GM23338 (cell line): ENCODE measurements at regions not wholly inside any gene's neighbourhood (a gene's known extent, or its start where the extent isn't known, plus 50 kb on each side); places are given as distances from the start of the nearest gene placed in this dataset.
A peak's percentile ranks its signal among the peaks of the same experiment; 100 is the strongest.

Experiments used
- ATAC-seq: fragments of 200-7000 bp; cut with Tn5 transposase; 3 replicates; pipeline ENCODE4 v1.9.1; 2020
- DNase-seq: peaks from one replicate; pipeline ENCODE4 v3.0.0-alpha.2; 2015; ENCODE audit warnings: low spot score
- H2AFZ ChIP-seq: fragments of 200-600 bp; sonication (generic); 2 replicates; pipeline ENCODE4 v1.8.0; 2016; ENCODE audit warnings: antibody characterized with exemption, mild to moderate bottlenecking, moderate library complexity
- H3F3A ChIP-seq: fragments of 200-600 bp; sonication (generic); replicated peaks from 2 replicates; pipeline ENCODE4 v1.8.0; 2017; ENCODE audit warnings: antibody characterized with exemption, mixed run types, low read depth
- H3K27ac ChIP-seq: fragments of 200-600 bp; sonication (generic); 2 replicates; pipeline ENCODE4 v1.6.1; 2016; ENCODE audit warnings: low read depth
- H3K27me3 ChIP-seq: fragments of 200-600 bp; sonication (generic); 2 replicates; pipeline ENCODE4 v1.8.0; 2016; ENCODE audit warnings: mild to moderate bottlenecking, mixed run types, moderate library complexity; ENCODE audit not compliant: insufficient read depth
- H3K36me3 ChIP-seq: fragments of 200-600 bp; sonication (generic); 2 replicates; pipeline ENCODE4 v1.8.0; 2016; ENCODE audit warnings: mild to moderate bottlenecking; ENCODE audit not compliant: insufficient read depth
- H3K4me1 ChIP-seq: fragments of 200-600 bp; sonication (generic); 2 replicates; pipeline ENCODE4 v1.8.0; 2016; ENCODE audit warnings: mild to moderate bottlenecking, moderate library complexity; ENCODE audit not compliant: insufficient read depth
- H3K4me2 ChIP-seq: fragments of 200-600 bp; sonication (generic); 2 replicates; pipeline ENCODE4 v1.7.1; 2017; ENCODE audit warnings: mixed run types
- H3K4me3 ChIP-seq: fragments of 200-600 bp; sonication (generic); 2 replicates; pipeline ENCODE4 v1.6.1; 2016; ENCODE audit warnings: mixed run types
- H3K79me2 ChIP-seq: fragments of 200-600 bp; sonication (generic); replicated peaks from 2 replicates; pipeline ENCODE4 v1.8.0; 2017; ENCODE audit warnings: mild to moderate bottlenecking; ENCODE audit not compliant: insufficient read depth
- H3K9me2 ChIP-seq: fragments of 200-600 bp; sonication (generic); 2 replicates; pipeline ENCODE4 v1.8.0; 2017; ENCODE audit not compliant: insufficient read depth
- H4K20me1 ChIP-seq: fragments of 200-600 bp; sonication (generic); replicated peaks from 2 replicates; pipeline ENCODE4 v1.8.0; 2017; ENCODE audit warnings: mild to moderate bottlenecking; ENCODE audit not compliant: insufficient read depth
- H3K27ac Mint-ChIP-seq: 2 replicates; pipeline ENCODE4 v1.8.0; 2020; ENCODE audit warnings: inconsistent platforms, mild to moderate bottlenecking, moderate library complexity, mixed read lengths
- H3K27me3 Mint-ChIP-seq: 3 replicates; pipeline ENCODE4 v1.8.0; 2022; ENCODE audit warnings: low read depth, mild to moderate bottlenecking, moderate library complexity, mixed read lengths, inconsistent platforms; ENCODE audit not compliant: insufficient read depth, poor library complexity
- H3K36me3 Mint-ChIP-seq: 3 replicates; pipeline ENCODE4 v1.8.0; 2021; ENCODE audit warnings: low read depth, mild to moderate bottlenecking, inconsistent platforms, moderate library complexity, mixed read lengths
- H3K4me1 Mint-ChIP-seq: 3 replicates; pipeline ENCODE4 v1.8.0; 2020; ENCODE audit warnings: mild to moderate bottlenecking, inconsistent platforms, mixed read lengths
- H3K4me3 Mint-ChIP-seq: 3 replicates; pipeline ENCODE4 v1.8.0; 2021; ENCODE audit warnings: moderate library complexity, mild to moderate bottlenecking, inconsistent platforms, mixed read lengths
- H3K9me3 Mint-ChIP-seq: 3 replicates; pipeline ENCODE4 v1.8.0; 2020; ENCODE audit warnings: moderate library complexity, mild to moderate bottlenecking, inconsistent platforms, mixed read lengths
- EZH2 ChIP-seq: fragments of 200-600 bp; sonication (generic); IDR thresholded peaks from one replicate; pipeline ENCODE4 v1.8.0; 2017; ENCODE audit warnings: antibody characterized with exemption, mild to moderate bottlenecking, low read depth; ENCODE audit not compliant: unreplicated experiment
- EZH2phosphoT487 ChIP-seq: fragments of 200-600 bp; sonication (generic); IDR thresholded peaks from one replicate; pipeline ENCODE4 v1.8.1; 2018; ENCODE audit warnings: antibody characterized with exemption; ENCODE audit not compliant: unreplicated experiment
- NANOG ChIP-seq: IDR thresholded peaks from 2 replicates; pipeline ENCODE4 v1.6.1; 2016; ENCODE audit warnings: antibody characterized with exemption, borderline replicate concordance
- POLR2AphosphoS5 ChIP-seq: IDR thresholded peaks from 2 replicates; pipeline ENCODE4 v1.6.1; 2016; ENCODE audit warnings: antibody characterized with exemption, low read depth
- REST ChIP-seq: IDR thresholded peaks from one replicate; pipeline ENCODE4 v1.6.1; 2018; ENCODE audit warnings: antibody characterized with exemption; ENCODE audit not compliant: unreplicated experiment
- ZNF114 ChIP-seq: fragments of 250-450 bp; sonication (Bioruptor Pico); IDR thresholded peaks from 2 replicates; pipeline ENCODE4 v1.5.0; 2020; ENCODE audit warnings: mild to moderate bottlenecking, moderate library complexity
- ZNF331 ChIP-seq: fragments of 250-450 bp; sonication (Bioruptor Pico); IDR thresholded peaks from 2 replicates; pipeline ENCODE4 v1.5.0; 2020; ENCODE audit warnings: low read depth, mild to moderate bottlenecking, moderate library complexity

DNA sequence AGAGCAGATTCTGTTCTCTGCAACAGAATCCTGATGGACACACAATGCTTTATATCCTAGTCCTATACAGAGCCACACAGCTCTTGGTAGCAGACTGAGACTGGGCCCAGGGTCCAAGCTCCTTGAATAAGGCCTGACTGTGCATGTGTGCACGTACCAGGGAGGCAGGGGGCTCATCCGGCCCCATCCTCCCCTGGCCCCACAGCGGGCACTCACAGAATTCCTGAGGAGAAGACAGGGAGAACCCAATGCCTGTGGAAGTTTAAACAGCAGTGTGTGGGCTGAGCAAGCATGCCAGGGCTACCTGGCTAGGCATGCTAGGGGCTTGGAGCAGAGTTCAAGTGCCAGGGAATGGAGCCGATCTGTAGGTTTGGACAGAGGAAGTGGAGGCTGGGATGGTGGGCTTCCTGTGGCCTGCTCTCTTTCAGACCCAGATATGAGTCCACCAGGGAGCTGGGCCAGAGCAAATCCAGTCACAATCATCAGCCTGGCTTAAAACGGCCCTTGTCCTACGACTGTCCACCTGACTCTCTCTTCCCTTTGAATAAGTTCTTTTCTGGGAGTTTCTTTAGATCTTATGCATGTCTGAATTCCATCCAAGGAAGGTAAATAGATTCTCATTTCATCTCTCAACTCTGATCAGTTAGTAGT, 74.0 kb downstream of the MRPL14 start:
- Mint-ChIP-seq H3K27ac (no peak overlapping the region), H3K36me3 (no peaks in the 10 kb centered on the region), H3K27me3 (peaks cover 4% of the 10 kb centered on the region), H3K4me3 (no peak overlapping the region), H3K9me3 (no peaks in the 10 kb centered on the region), H3K4me1 (peaks cover 27% of the 10 kb centered on the region)
- Histone ChIP-seq H3K4me3 (no peak overlapping the region), H3K36me3 (no peaks in the 10 kb centered on the region), H2AFZ (no peak overlapping the region), H3K4me1 (no peaks in the 10 kb centered on the region; the same call in 1 of the 2 replicates), H3K27ac (no peak overlapping the region), H3K27me3 (no peaks in the 10 kb centered on the region), H3K9me2 (no peaks in the 10 kb centered on the region), H3K79me2 (no peaks in the 10 kb centered on the region), H3F3A (no peaks in the 10 kb centered on the region), H3K4me2 (0 out of 2 replicates have a peak overlapping the region, but pooled peaks have one; percentile 44), H4K20me1 (no peaks in the 10 kb centered on the region)
- TF ChIP-seq EZH2phosphoT487 (no peak), EZH2 (no peak), REST (no peak)
- ATAC-seq: no peak
- DNase-seq: no peak

- DNase-seq: peak; percentile 86
- Mint-ChIP-seq H3K27me3 (peaks cover 4% of the 10 kb centered on the region), H3K36me3 (no peaks in the 10 kb centered on the region), H3K4me1 (peaks cover 25% of the 10 kb centered on the region), H3K9me3 (no peaks in the 10 kb centered on the region), H3K27ac (peak overlapping the region; percentile 77), H3K4me3 (peak overlapping the region; percentile 12; the same call in 1 of the 3 replicates)
- Histone ChIP-seq H3K4me2 (0 out of 2 replicates have a peak overlapping the region, but pooled peaks have one; percentile 44), H3K79me2 (no peaks in the 10 kb centered on the region), H3K27me3 (no peaks in the 10 kb centered on the region), H2AFZ (peak overlapping the region; percentile 18; the same call in 1 of the 2 replicates), H3K27ac (no peak overlapping the region), H3K36me3 (no peaks in the 10 kb centered on the region), H3K4me1 (no peaks in the 10 kb centered on the region; the same call in 1 of the 2 replicates), H3K9me2 (no peaks in the 10 kb centered on the region), H4K20me1 (no peaks in the 10 kb centered on the region), H3F3A (no peaks in the 10 kb centered on the region), H3K4me3 (no peak overlapping the region; the same call in 1 of the 2 replicates)
- peak; percentile 73 for ATAC-seq
- TF ChIP-seq REST (no peak), ZNF331 (CRISPR knock-in tag) (no peak), NANOG (no peak), ZNF114 (CRISPR knock-in tag) (no peak), POLR2AphosphoS5 (no peak), EZH2 (no peak)
These were observed 74.7 kb downstream of the MRPL14 start for GRCh38 chr6:44052419-44053023.
